H4 (cell line): ENCODE measurements at regions not wholly inside any gene's neighbourhood (a gene's known extent, or its start where the extent isn't known, plus 50 kb on each side); places are given as distances from the start of the nearest gene placed in this dataset.

Experiments used
- DNase-seq: peaks from one replicate; pipeline ENCODE4 v3.0.0-alpha.2; 2015; ENCODE audit warnings: low spot score

- no peak for DNase-seq
These were observed 439.8 kb upstream of the JARID2 start for GRCh38 chr6:14806101-14806500.

DNA sequence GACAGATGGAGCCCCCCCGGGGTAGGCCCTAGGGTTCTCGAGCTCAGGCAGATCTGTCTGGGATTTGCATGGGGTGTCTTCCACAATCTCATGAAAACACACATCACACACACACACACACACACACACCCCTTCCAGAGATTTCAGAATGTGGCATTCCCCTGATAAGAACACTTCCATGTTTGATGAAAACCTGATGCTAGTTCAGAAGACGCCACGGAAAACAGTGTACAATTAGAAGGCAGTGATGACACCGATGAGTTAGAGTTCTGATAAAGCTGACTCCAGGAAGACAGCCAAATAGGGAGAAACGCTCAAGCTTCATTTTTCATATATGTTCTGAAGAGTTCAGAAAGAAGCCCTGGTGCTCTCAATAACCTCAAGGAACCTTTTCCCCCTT, 438.7 kb upstream of the JARID2 start:
- no peak for DNase-seq

DNA sequence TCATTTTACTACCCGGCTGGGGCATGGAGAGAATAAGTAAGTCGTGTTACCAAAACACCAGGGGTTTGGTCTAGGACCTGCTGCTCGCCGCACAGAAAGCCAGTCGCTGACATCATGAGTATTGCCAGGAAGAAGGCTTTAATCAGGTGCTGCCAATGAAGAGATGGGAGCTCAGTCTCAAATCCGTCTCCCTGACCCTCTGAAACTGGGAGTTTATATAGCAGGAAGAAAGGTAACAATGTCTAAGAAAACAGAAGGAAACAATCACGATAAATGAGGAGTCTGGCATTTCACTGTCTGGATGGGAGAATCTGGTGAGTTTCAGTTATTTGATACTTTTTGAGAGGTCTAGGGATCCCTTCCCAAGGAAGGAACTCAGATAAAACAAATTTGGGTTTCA, 437.9 kb upstream of the JARID2 start:
- no peak for DNase-seq

DNA sequence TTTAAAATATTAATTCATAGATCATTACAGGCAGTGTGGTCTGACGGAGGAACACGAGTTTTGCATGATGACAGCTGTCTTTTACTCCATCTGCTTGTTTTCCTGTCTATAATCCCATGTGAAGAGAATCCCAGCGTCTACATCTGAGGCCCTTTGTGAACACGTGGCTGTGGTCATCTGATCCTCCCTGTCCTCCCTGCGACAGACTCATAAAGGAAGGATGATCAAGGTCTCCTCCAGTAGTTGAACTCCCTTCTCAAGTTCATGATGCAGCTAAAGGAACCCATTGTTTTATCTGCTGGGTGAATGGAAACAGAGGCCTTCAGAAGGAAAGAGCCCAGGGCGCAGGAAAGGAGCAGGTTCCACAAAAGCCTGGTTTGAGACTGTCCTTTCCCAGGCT, 435.8 kb upstream of the JARID2 start:
- no peak for DNase-seq

- DNase-seq: no peak
These were observed 434.0 kb upstream of the JARID2 start for GRCh38 chr6:14811775-14812428.

- DNase-seq: no peak
These were observed 431.9 kb upstream of the JARID2 start for GRCh38 chr6:14814016-14814415.

DNA sequence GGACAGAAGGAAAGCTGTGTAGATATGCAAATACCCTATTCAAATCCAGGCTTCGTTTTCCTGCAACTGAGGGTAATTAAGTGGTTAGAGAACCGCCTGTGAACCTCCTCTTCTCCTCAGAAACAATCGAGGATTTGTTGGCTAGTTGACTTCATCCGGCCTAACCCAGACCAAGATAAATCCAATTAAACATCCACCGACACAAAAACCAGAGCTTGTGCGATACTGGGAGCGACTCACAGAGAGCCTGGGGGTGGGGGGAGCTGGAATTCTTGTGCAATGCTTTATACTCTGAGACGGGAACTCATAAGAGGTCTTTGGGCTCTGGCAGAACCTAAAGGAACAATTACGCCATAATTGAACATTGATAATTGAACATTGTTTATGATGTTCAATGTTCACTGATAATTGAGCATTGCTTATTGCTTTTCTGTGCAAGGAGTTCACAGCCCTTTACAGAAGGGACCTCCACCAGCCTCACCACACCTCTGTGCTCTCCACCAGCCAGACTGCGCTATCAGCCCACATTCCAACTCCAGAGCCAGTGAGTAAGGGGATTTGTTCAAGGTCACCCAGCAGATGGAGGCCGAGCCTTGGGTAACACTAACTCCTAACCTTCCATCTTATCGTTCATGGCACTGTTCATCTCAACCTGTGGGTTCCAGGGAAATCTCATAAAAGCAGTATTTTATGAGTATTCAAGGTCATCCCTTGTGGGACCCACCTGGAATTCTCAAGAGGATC, 429.6 kb upstream of the JARID2 start:
- DNase-seq: no peak

GRCh38 chr6:14817074-14817473, 428.8 kb upstream of the JARID2 start:
- DNase-seq: no peak

DNA sequence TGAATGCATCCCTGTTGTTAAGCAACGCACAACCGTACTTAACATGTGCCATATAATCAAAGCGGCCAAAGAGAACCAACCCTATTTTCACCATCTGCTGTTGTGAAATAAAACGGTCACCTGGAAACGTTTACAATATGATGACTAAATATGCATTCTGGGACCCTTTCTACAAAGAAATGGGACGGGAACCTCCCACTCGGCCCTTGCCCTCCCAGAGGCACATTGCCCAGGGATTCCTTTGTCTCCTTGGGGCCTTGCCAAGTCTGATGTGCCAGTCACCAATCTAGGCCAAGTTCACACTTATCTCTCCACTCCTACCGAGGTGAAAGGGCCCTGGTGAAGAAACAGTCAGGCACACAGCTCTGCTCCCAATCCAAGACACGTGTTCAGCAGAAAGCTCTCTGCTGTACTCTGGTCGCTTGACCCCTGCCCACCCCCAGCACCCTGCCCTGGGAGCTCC, 427.4 kb upstream of the JARID2 start:
- no peak for DNase-seq

DNA sequence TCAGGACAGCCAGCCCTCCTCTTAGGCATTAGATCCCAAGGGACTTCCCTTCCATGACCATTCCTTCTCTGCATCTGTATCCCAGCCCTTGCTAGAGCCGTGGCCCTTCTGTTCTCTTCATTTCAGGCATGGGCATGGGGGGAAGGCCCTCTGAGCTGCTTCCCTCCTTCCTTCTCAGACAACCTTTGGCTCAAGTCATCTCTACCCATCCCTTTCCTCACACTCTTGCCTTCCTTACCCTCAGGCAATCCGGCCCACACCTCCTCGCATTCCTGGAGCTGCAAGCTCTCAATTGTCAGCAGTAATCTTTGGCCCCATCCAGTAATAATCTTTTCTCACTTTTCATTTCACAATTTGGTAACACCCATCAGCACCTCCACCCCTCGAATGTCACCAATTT, 426.9 kb upstream of the JARID2 start:
- DNase-seq: no peak

GRCh38 chr6:14819840-14820420, 425.9 kb upstream of the JARID2 start:
- no peak for DNase-seq

GRCh38 chr6:14822012-14822553, 423.8 kb upstream of the JARID2 start:
- no peak for DNase-seq

GRCh38 chr6:14822679-14823078, 423.2 kb upstream of the JARID2 start:
- no peak for DNase-seq

DNA sequence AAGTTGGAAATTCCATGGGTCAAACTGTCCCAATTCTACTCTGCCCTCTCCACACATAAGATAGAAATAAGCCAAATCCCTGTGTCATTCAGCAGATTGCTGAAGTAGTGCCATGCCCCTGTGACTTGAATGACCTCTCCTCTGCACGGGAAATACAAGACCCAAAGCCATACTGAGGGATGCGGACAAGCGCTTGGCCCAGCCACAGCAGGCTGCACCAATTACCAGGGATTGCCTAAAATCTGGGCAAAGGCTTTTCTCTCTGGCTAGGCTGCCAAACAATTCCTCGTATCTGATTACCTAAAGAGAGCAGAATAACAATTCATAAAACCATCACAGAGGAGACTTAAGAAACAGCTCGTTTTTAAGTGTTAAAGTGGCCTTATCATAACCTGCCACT, 421.8 kb upstream of the JARID2 start:
- no peak for DNase-seq

GRCh38 chr6:14824484-14825275, 421.2 kb upstream of the JARID2 start:
- DNase-seq: no peak

GRCh38 chr6:14826456-14826855, 419.4 kb upstream of the JARID2 start:
- DNase-seq: no peak

DNA sequence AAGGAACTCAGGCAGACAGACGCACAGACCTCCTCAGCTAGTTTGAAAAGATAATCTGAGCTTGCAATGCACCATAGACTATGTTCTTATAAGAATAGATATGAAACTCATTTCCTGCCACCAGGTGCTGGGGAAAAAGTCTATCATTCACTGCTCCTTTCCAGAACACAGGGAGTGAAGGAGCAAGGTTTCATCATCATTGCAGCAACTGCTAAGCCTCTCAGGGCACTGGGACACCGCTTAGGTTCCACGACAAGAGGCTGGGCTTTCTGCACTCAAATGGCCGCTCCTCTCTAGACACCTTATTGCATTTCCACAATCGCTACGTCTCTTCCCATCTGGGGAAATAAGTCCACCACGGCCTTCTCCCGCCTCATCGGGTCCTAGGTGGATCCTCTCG, 418.5 kb upstream of the JARID2 start:
- DNase-seq: no peak

DNA sequence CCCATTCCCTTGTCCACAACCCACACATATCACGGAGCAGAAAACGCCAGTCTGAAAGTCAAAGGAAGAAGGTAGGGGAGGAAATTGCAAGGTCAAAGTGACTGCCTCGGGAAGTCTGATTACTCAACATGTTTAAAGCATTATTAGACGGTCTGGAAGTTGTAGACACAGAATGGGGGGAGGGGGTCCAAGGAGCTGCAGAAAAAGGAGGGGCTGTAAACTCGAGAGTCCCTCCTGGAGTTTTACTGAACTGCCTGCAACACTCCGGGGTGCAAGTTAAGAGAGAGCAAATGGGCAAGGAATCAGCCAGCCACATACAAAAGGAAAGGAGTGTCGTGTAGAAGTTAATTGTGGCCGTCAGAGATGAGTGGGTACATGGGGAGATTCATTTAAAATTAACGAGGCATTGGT, 417.7 kb upstream of the JARID2 start:
- no peak for DNase-seq

- DNase-seq: no peak
These were observed 414.8 kb upstream of the JARID2 start for GRCh38 chr6:14831070-14831469.

- DNase-seq: no peak
These were observed 413.9 kb upstream of the JARID2 start for GRCh38 chr6:14831937-14832336.

GRCh38 chr6:14832427-14832826, 413.4 kb upstream of the JARID2 start:
- no peak for DNase-seq
